SU-DHL-6 (cell line): ENCODE measurements at regions not wholly inside any gene's neighbourhood (a gene's known extent, or its start where the extent isn't known, plus 50 kb on each side); places are given as distances from the start of the nearest gene placed in this dataset.
"Not testable (repeated sequence)": the region's sequence is repeated elsewhere in the genome, so short reads cannot be mapped to it uniquely, and the experiment has no call there.

Experiments used
- CTCF ChIP-seq: fragments of 200-600 bp; sonication (generic); IDR thresholded peaks from one replicate; pipeline ENCODE4 v1.5.1; 2017; ENCODE audit warnings: antibody characterized with exemption, mild to moderate bottlenecking, low read length, moderate library complexity; ENCODE audit not compliant: insufficient read depth, poor library complexity, severe bottlenecking
- EZH2phosphoT487 ChIP-seq: fragments of 200-600 bp; sonication (generic), shearing (Covaris generic); conservative IDR thresholded peaks from 2 replicates; pipeline ENCODE4 v1.6.1; 2018; ENCODE audit warnings: mild to moderate bottlenecking, antibody characterized with exemption, low read length, moderate library complexity, mixed read lengths

DNA sequence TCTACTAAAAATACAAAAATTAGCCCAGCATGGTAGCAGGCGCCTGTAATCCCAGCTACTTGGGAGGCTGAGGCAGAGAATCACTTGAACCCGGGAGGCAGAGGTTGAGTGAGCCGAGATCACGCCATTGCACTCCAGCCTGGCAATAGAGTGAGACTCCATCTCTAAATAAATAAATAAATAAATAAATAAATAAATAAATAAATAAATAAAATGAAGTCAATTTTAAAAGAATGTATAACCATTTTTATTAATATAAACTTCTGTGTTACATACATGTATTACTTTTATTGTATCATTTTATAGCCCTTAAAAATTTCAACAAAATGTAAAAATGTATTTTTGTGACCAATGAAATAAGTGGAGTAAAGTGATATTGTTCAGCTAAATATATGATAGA lies 62.5 kb upstream of the S1PR1 start:
- not testable (repeated sequence) for TF ChIP-seq CTCF, EZH2phosphoT487
